ENCODE measurements at regions not wholly inside any gene's neighbourhood (a gene's known extent, or its start where the extent isn't known, plus 50 kb on each side); places are given as distances from the start of the nearest gene placed in this dataset.

DNA sequence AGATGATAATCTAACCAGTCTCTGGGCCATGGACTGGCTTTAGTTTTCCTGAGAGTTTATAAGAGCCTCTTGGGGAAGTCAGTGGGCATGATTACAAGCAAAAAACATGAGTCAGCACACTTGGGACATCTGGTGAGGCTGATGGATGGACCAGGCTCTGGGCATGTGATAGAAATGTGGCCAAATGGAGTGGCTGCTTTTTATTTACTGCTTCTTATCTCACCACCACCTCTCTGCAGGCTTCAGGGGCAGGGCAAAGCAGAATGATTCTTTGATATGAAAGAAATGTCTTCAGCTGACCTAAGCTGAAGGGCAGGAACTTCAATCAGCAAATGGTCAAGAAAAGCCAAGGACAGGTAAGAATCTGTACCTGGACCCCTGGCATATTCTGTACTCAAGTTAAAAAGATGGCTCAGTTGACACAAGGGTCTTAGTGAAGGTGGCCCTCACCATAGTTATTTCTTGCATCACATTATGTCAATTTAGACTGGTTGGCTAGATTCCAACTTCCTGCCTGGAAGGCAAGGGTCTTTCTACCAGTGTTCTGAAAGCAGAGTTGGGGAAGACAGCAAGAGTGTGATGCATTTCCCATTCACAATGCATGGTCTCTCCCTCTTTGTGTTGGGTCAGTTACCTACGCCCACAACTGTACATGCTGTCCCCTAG, 162.8 kb downstream of the FASLG start:
- no peak for DNase-seq
- intact Hi-C loops (cut with DNase I): no loop called here

GRCh38 chr1:172822886-172823285, 164.0 kb downstream of the FASLG start:
- TF ChIP-seq, protein P1, sequence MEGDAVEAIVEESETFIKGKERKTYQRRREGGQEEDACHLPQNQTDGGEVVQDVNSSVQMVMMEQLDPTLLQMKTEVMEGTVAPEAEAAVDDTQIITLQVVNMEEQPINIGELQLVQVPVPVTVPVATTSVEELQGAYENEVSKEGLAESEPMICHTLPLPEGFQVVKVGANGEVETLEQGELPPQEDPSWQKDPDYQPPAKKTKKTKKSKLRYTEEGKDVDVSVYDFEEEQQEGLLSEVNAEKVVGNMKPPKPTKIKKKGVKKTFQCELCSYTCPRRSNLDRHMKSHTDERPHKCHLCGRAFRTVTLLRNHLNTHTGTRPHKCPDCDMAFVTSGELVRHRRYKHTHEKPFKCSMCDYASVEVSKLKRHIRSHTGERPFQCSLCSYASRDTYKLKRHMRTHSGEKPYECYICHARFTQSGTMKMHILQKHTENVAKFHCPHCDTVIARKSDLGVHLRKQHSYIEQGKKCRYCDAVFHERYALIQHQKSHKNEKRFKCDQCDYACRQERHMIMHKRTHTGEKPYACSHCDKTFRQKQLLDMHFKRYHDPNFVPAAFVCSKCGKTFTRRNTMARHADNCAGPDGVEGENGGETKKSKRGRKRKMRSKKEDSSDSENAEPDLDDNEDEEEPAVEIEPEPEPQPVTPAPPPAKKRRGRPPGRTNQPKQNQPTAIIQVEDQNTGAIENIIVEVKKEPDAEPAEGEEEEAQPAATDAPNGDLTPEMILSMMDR (IDR thresholded peaks at IDR 0.05; ENCODE audit: borderline replicate concordance, extremely low read depth, insufficient read depth): no peak
- Histone ChIP-seq H3K27me3 (ENCODE audit: control insufficient read depth, insufficient read depth, low read length) (no peaks in the 10 kb centered on the region), H3K27ac (ENCODE audit: low read depth in 2 of 2, low read length in 2 of 2) (no peak overlapping the region), H3K36me3 (ENCODE audit: control insufficient read depth in 2 of 3, insufficient read depth in 3 of 3, low read length in 3 of 3) (no peaks in the 10 kb centered on the region), H3K9ac (ENCODE audit: low read length in 3 of 3) (no peak overlapping the region), H3K9me3 (ENCODE audit: control insufficient read depth in 2 of 3, insufficient read depth in 1 of 3, low read length in 3 of 3) (no peaks in the 10 kb centered on the region), H3K4me3 (ENCODE audit: low read length in 3 of 3) (no peak overlapping the region), H3K4me1 (ENCODE audit: control insufficient read depth in 2 of 3, insufficient read depth in 2 of 3, low read depth in 1 of 3, low read length in 3 of 3) (peaks cover 0 to 4% (median 0%) of the 10 kb centered on the region in 3 donors)
- DNase-seq: no peak
- FAIRE-seq: no peak
- intact Hi-C loops (cut with DNase I): no loop called here

More for the DNA sequence above, 162.8 kb downstream of the FASLG start:
- Histone ChIP-seq H3K27me3 (ENCODE audit: control insufficient read depth, insufficient read depth, low read length) (no peaks in the 10 kb centered on the region), H3K4me3 (ENCODE audit: low read length in 3 of 3) (no peak overlapping the region), H3K9me3 (ENCODE audit: control insufficient read depth in 2 of 3, insufficient read depth in 1 of 3, low read length in 3 of 3) (no peaks in the 10 kb centered on the region), H3K9ac (ENCODE audit: low read length in 3 of 3) (no peak overlapping the region), H3K27ac (ENCODE audit: low read depth in 2 of 2, low read length in 2 of 2) (no peak overlapping the region), H3K36me3 (ENCODE audit: control insufficient read depth in 2 of 3, insufficient read depth in 3 of 3, low read length in 3 of 3) (no peaks in the 10 kb centered on the region), H3K4me1 (ENCODE audit: control insufficient read depth in 2 of 3, insufficient read depth in 2 of 3, low read depth in 1 of 3, low read length in 3 of 3) (peaks cover 0 to 4% (median 0%) of the 10 kb centered on the region in 3 donors)
- FAIRE-seq: no peak
- TF ChIP-seq, protein P1 (IDR thresholded peaks at IDR 0.05; ENCODE audit: borderline replicate concordance, extremely low read depth, insufficient read depth): no peak

DNA sequence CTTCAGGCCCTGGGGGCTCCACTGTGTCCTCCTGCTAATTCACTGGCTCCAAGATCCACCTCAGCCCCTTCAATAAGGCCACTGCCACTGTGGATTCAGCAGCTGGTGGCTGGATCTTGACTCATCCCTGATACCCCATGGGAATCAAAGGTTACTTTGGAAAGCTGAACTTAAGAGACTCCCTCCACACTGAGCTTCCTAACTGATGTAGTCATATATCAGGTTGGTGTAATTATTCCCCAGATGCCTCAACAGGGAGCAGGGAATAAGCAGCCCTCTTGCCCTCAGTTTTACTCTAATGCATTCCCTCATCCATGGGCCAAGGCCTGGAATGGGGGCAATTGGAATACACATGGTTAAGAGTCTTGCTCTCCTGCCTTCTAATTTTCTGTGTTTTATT, 164.6 kb downstream of the FASLG start:
- no peaks in the 10 kb centered on the region for H3K9me3 ChIP-seq (ENCODE audit: control insufficient read depth in 2 of 3, insufficient read depth in 1 of 3, low read length in 3 of 3)
- no peaks in the 10 kb centered on the region for H3K36me3 ChIP-seq (ENCODE audit: control insufficient read depth in 2 of 3, insufficient read depth in 3 of 3, low read length in 3 of 3)
- no peak overlapping the region for H3K4me3 ChIP-seq (ENCODE audit: low read length in 3 of 3)
- intact Hi-C loops (cut with DNase I): no loop called here
- H3K4me1 ChIP-seq (ENCODE audit: control insufficient read depth in 2 of 3, insufficient read depth in 2 of 3, low read depth in 1 of 3, low read length in 3 of 3): peaks cover 0 to 4% (median 0%) of the 10 kb centered on the region in 3 donors
- no peaks in the 10 kb centered on the region for H3K27me3 ChIP-seq (ENCODE audit: control insufficient read depth, insufficient read depth, low read length)
- no peak overlapping the region for H3K27ac ChIP-seq (ENCODE audit: low read depth in 2 of 2, low read length in 2 of 2)
- no peak for DNase-seq
- TF ChIP-seq, protein P1 (IDR thresholded peaks at IDR 0.05; ENCODE audit: borderline replicate concordance, extremely low read depth, insufficient read depth): no peak
- H3K9ac ChIP-seq (ENCODE audit: low read length in 3 of 3): no peak overlapping the region
- no peak for FAIRE-seq

- FAIRE-seq (no peak), DNase-seq (no peak)
- intact Hi-C loops (cut with DNase I): no loop called here
These were observed 165.3 kb downstream of the FASLG start for GRCh38 chr1:172824209-172824608.

More at GRCh38 chr1:172824209-172824608, 165.3 kb downstream of the FASLG start:
- no peak overlapping the region for H3K27ac ChIP-seq (ENCODE audit: low read depth in 2 of 2, low read length in 2 of 2)
- H3K27me3 ChIP-seq (ENCODE audit: control insufficient read depth, insufficient read depth, low read length): no peaks in the 10 kb centered on the region
- H3K36me3 ChIP-seq (ENCODE audit: control insufficient read depth in 2 of 3, insufficient read depth in 3 of 3, low read length in 3 of 3): no peaks in the 10 kb centered on the region
- no peak overlapping the region for H3K4me3 ChIP-seq (ENCODE audit: low read length in 3 of 3)
- H3K9ac ChIP-seq (ENCODE audit: low read length in 3 of 3): no peak overlapping the region
- H3K4me1 ChIP-seq (ENCODE audit: control insufficient read depth in 2 of 3, insufficient read depth in 2 of 3, low read depth in 1 of 3, low read length in 3 of 3): peaks cover 0 to 4% (median 0%) of the 10 kb centered on the region in 3 donors
- TF ChIP-seq, protein P1 (IDR thresholded peaks at IDR 0.05; ENCODE audit: borderline replicate concordance, extremely low read depth, insufficient read depth): no peak
- no peaks in the 10 kb centered on the region for H3K9me3 ChIP-seq (ENCODE audit: control insufficient read depth in 2 of 3, insufficient read depth in 1 of 3, low read length in 3 of 3)
